PC-3 (cell line): ENCODE measurements at regions not wholly inside any gene's neighbourhood (a gene's known extent, or its start where the extent isn't known, plus 50 kb on each side); places are given as distances from the start of the nearest gene placed in this dataset.

Experiments used
- EZH2 ChIP-seq: fragments of 300-600 bp; sonication (generic); IDR thresholded peaks from one replicate; pipeline ENCODE4 v1.6.1; 2017; ENCODE audit warnings: antibody characterized with exemption, mild to moderate bottlenecking, low read length; ENCODE audit not compliant: unreplicated experiment
- TF ChIP-seq, protein P1 (sequence below): fragments of 300-600 bp; sonication (generic); conservative IDR thresholded peaks from 2 replicates; pipeline ENCODE4 v1.5.1; 2017; ENCODE audit warnings: antibody characterized with exemption, low read depth, mild to moderate bottlenecking, low read length

DNA sequence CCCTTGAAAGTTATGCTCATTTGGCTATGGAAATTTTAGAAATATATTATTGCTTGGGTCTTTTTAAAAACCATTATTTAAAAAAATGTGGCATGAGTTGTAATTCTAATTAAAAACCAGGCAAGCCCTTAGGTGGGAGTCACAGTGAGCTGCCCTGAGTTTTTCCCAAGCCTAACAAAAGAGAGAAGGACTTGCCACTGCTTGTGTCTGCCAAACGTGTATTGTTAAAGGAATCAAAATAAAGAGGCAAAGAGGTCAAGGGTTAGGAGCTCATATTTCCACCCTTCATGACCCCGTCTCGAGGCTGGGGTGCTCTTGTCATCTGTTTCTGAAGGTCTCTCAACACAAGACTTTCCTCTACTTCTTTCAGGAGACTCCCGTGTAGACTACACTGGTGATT is 321.1 kb downstream of the ZIC1 start:
- no peak for TF ChIP-seq EZH2
- TF ChIP-seq, protein P1, sequence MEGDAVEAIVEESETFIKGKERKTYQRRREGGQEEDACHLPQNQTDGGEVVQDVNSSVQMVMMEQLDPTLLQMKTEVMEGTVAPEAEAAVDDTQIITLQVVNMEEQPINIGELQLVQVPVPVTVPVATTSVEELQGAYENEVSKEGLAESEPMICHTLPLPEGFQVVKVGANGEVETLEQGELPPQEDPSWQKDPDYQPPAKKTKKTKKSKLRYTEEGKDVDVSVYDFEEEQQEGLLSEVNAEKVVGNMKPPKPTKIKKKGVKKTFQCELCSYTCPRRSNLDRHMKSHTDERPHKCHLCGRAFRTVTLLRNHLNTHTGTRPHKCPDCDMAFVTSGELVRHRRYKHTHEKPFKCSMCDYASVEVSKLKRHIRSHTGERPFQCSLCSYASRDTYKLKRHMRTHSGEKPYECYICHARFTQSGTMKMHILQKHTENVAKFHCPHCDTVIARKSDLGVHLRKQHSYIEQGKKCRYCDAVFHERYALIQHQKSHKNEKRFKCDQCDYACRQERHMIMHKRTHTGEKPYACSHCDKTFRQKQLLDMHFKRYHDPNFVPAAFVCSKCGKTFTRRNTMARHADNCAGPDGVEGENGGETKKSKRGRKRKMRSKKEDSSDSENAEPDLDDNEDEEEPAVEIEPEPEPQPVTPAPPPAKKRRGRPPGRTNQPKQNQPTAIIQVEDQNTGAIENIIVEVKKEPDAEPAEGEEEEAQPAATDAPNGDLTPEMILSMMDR, result no peak
